ENCODE measurements at regions not wholly inside any gene's neighbourhood (a gene's known extent, or its start where the extent isn't known, plus 50 kb on each side); places are given as distances from the start of the nearest gene placed in this dataset.

DNA sequence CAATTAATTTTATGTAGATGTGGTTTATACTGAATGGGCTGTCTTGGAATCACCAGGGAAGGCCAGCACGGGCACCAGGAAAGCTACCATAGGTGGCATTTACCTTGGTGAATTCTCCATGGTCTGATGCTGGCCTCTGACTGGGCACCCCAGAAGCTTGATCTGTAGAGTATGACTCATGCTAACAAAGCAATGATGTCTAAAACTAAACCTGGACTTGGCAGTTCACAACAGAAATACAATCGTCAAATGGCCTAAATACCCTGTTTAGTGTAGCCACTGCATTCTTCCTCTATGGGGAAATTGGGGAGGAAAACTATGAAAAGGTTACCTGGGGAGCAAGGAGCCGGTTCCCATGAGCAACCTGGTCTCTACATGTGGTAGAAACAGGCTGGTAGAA, 98.0 kb downstream of the ATPSCKMT start:
- no peak for ATAC-seq
- TF ChIP-seq ELF3 (CRISPR knock-in tag; IDR thresholded peaks at IDR 0.05) (no peak), DNMT3B (CRISPR knock-in tag; conservative IDR thresholded peaks at IDR 0.05) (no peak), ZNF749 (CRISPR knock-in tag; IDR thresholded peaks at IDR 0.05; ENCODE audit: borderline replicate concordance) (no peak)
- TF ChIP-seq, protein P1, sequence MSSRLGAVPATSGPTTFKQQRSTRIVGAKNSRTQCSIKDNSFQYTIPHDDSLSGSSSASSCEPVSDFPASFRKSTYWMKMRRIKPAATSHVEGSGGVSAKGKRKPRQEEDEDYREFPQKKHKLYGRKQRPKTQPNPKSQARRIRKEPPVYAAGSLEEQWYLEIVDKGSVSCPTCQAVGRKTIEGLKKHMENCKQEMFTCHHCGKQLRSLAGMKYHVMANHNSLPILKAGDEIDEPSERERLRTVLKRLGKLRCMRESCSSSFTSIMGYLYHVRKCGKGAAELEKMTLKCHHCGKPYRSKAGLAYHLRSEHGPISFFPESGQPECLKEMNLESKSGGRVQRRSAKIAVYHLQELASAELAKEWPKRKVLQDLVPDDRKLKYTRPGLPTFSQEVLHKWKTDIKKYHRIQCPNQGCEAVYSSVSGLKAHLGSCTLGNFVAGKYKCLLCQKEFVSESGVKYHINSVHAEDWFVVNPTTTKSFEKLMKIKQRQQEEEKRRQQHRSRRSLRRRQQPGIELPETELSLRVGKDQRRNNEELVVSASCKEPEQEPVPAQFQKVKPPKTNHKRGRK (CRISPR knock-in tag; IDR thresholded peaks at IDR 0.05), result no peak
- Histone ChIP-seq H3K4me3 (replicated peaks in 1 of 3; ENCODE audit: insufficient read depth in 1 of 3, low read depth in 2 of 3, low read length in 3 of 3) (no peak overlapping the region), H3K9ac (ENCODE audit: insufficient read depth, low read depth, low read length) (no peak overlapping the region), H3K27ac (ENCODE audit: extremely low read length, insufficient read depth, low read length) (no peak overlapping the region), H2AFZ (ENCODE audit: low read length) (no peak overlapping the region), H3K36me3 (replicated peaks in 1 of 2; ENCODE audit: control insufficient read depth in 1 of 2, insufficient read depth in 2 of 2, low read length in 2 of 2) (no peaks in the 10 kb centered on the region), H3K9me3 (ENCODE audit: low read length) (no peaks in the 10 kb centered on the region), H4K20me1 (ENCODE audit: insufficient read depth, low read length) (no peaks in the 10 kb centered on the region), H3K27me3 (ENCODE audit: control insufficient read depth in 1 of 2, insufficient read depth in 2 of 2, low read length in 2 of 2) (peaks cover 0 to 14% of the 10 kb centered on the region in 2 experiments; a peak in 2 of 5 replicates), H3K4me2 (ENCODE audit: low read depth, low read length) (no peak overlapping the region), H3K4me1 (ENCODE audit: insufficient read depth, low read length) (peaks cover 5% of the 10 kb centered on the region), H3K79me2 (ENCODE audit: insufficient read depth, low read length) (no peaks in the 10 kb centered on the region)
- BruUV-seq (replicated peaks), result no TSS peak
- ChIA-PET CTCF (ENCODE audit: low intra/inter-chr PET ratio, low total read pairs) (no interaction called here), POLR2A (no interaction called here)
- FAIRE-seq, result no peak
- WGBS (ENCODE audit: low lambda C conversion rate), result 26% methylated on average over 3 of the region's 3 CpGs
- intact Hi-C loops (cut with micrococcal nuclease; ENCODE audit: unreplicated experiment) (no loop called here), in situ Hi-C loops (cut with HindIII; ENCODE audit: extremely low pct_ligation_motif_present, low pct_unique_long_range_greater_than_20kb) (no loop called here)
- no peak for DNase-seq (ENCODE audit: low spot score)

DNA sequence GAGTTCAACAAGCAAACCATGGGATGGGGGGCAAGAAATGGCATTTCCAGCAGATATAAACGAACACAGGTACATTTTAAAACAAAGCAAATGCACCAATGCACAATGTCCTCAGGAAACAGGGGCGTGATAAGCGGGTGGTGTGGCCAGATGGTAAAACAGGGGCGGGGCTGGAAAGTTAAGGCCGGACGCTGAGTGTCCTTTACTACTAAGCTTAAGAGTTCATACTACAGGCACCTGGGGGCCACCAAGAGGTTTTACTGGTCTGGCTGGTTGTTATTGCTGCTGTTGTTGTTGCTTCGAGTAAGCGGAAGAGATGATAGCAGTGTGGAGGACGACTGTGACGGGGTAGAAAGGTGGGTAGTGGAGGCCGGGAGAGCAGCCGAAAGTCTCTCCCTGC, 99.8 kb downstream of the ATPSCKMT start:
- Histone ChIP-seq H3K9me3 (ENCODE audit: low read length) (no peaks in the 10 kb centered on the region), H4K20me1 (ENCODE audit: insufficient read depth, low read length) (no peaks in the 10 kb centered on the region), H3K4me2 (ENCODE audit: low read depth, low read length) (no peak overlapping the region), H2AFZ (ENCODE audit: low read length) (no peak overlapping the region), H3K4me1 (ENCODE audit: insufficient read depth, low read length) (no peaks in the 10 kb centered on the region), H3K36me3 (replicated peaks in 1 of 2; ENCODE audit: control insufficient read depth in 1 of 2, insufficient read depth in 2 of 2, low read length in 2 of 2) (no peaks in the 10 kb centered on the region), H3K9ac (ENCODE audit: insufficient read depth, low read depth, low read length) (no peak overlapping the region), H3K79me2 (ENCODE audit: insufficient read depth, low read length) (no peaks in the 10 kb centered on the region), H3K4me3 (replicated peaks in 1 of 3; ENCODE audit: insufficient read depth in 1 of 3, low read depth in 2 of 3, low read length in 3 of 3) (no peak overlapping the region), H3K27me3 (ENCODE audit: control insufficient read depth in 1 of 2, insufficient read depth in 2 of 2, low read length in 2 of 2) (peaks cover 0 to 14% of the 10 kb centered on the region in 2 experiments; a peak in 2 of 5 replicates), H3K27ac (ENCODE audit: extremely low read length, insufficient read depth, low read length) (no peak overlapping the region)
- no TSS peak for BruUV-seq (replicated peaks)
- no peak for TF ChIP-seq ZNF605 (CRISPR knock-in tag; IDR thresholded peaks at IDR 0.05)
- TF ChIP-seq, protein P2, sequence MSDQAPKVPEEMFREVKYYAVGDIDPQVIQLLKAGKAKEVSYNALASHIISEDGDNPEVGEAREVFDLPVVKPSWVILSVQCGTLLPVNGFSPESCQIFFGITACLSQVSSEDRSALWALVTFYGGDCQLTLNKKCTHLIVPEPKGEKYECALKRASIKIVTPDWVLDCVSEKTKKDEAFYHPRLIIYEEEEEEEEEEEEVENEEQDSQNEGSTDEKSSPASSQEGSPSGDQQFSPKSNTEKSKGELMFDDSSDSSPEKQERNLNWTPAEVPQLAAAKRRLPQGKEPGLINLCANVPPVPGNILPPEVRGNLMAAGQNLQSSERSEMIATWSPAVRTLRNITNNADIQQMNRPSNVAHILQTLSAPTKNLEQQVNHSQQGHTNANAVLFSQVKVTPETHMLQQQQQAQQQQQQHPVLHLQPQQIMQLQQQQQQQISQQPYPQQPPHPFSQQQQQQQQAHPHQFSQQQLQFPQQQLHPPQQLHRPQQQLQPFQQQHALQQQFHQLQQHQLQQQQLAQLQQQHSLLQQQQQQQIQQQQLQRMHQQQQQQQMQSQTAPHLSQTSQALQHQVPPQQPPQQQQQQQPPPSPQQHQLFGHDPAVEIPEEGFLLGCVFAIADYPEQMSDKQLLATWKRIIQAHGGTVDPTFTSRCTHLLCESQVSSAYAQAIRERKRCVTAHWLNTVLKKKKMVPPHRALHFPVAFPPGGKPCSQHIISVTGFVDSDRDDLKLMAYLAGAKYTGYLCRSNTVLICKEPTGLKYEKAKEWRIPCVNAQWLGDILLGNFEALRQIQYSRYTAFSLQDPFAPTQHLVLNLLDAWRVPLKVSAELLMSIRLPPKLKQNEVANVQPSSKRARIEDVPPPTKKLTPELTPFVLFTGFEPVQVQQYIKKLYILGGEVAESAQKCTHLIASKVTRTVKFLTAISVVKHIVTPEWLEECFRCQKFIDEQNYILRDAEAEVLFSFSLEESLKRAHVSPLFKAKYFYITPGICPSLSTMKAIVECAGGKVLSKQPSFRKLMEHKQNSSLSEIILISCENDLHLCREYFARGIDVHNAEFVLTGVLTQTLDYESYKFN (CRISPR knock-in tag; conservative IDR thresholded peaks at IDR 0.05), result no peak
- ChIA-PET POLR2A (no interaction called here), CTCF (ENCODE audit: low intra/inter-chr PET ratio, low total read pairs) (no interaction called here)
- no peak for DNase-seq (ENCODE audit: low spot score)
- intact Hi-C loops (cut with micrococcal nuclease; ENCODE audit: unreplicated experiment), result no loop called here
- in situ Hi-C loops (cut with HindIII; ENCODE audit: extremely low pct_ligation_motif_present, low pct_unique_long_range_greater_than_20kb), result no loop called here
- 53% methylated on average over 12 of the region's 12 CpGs for WGBS (ENCODE audit: low lambda C conversion rate)
- ATAC-seq, result no peak
- FAIRE-seq, result no peak
